Activated naive CD4-positive, alpha-beta T cell treated with anti-CD3 and anti-CD28 coated beads for 36 hours (primary cell): ENCODE measurements at regions not wholly inside any gene's neighbourhood (a gene's known extent, or its start where the extent isn't known, plus 50 kb on each side); places are given as distances from the start of the nearest gene placed in this dataset.

Experiments
- CTCF ChIA-PET: fragments of 350-600 bp; sonication (Branson Sonifier 250); formaldehyde crosslinking; loops from one replicate; lab custom pipeline; 2021; ENCODE audit warnings: antibody characterized with exemption; lab: Charles Lee
- DNase-seq: peaks from one replicate; pipeline ENCODE4 v3.0.0-alpha.2; 2020
- H3K27ac Mint-ChIP-seq: one replicate; pipeline ENCODE4 v1.8.0; 2021; ENCODE audit warnings: mild to moderate bottlenecking, mixed read lengths
- H3K27me3 Mint-ChIP-seq: one replicate; pipeline ENCODE4 v1.8.0; 2021; ENCODE audit warnings: low read depth, mixed read lengths
- H3K36me3 Mint-ChIP-seq: one replicate; pipeline ENCODE4 v1.8.0; 2021; ENCODE audit warnings: low read depth, mixed read lengths
- H3K4me1 Mint-ChIP-seq: one replicate; pipeline ENCODE4 v1.8.0; 2021; ENCODE audit warnings: low read depth, mixed read lengths
- H3K4me3 Mint-ChIP-seq: one replicate; pipeline ENCODE4 v1.8.0; 2021; ENCODE audit warnings: mild to moderate bottlenecking, moderate library complexity, mixed read lengths
- H3K9me3 Mint-ChIP-seq: one replicate; pipeline ENCODE4 v1.8.0; 2021; ENCODE audit warnings: mixed read lengths
- intact Hi-C: fragments of 100-400 bp; cut with micrococcal nuclease; formaldehyde crosslinking; loops from one replicate; pipeline ENCODE4 v1.15.1; 2023

GRCh38 chr5:30626557-30626956 is 566.9 kb upstream of the CDH6 start:
- intact Hi-C loops, result no loop called here
- CTCF ChIA-PET, result no interaction called here
- Mint-ChIP-seq H3K27me3 (no peaks in the 10 kb centered on the region), H3K27ac (no peak overlapping the region), H3K4me3 (no peak overlapping the region), H3K4me1 (no peaks in the 10 kb centered on the region), H3K36me3 (no peaks in the 10 kb centered on the region), H3K9me3 (peaks cover 16% of the 10 kb centered on the region)
- DNase-seq, result no peak

- Mint-ChIP-seq H3K9me3 (peaks cover 27% of the 10 kb centered on the region), H3K4me3 (no peak overlapping the region), H3K4me1 (no peaks in the 10 kb centered on the region), H3K27me3 (no peaks in the 10 kb centered on the region), H3K27ac (no peak overlapping the region), H3K36me3 (no peaks in the 10 kb centered on the region)
- CTCF ChIA-PET, result interaction anchor here (0.6 kb wide), 1 partner anchor 207 kb away, joined by 3 read pairs; no protein-coding TSS in a partner anchor
- intact Hi-C loops, result no loop called here
- no peak for DNase-seq
These were observed 572.9 kb upstream of the CDH6 start for GRCh38 chr5:30620481-30621085.

- H3K36me3 Mint-ChIP-seq, result no peaks in the 10 kb centered on the region
These were observed 585.0 kb upstream of the CDH6 start for GRCh38 chr5:30608501-30608900.

GRCh38 chr5:30607301-30607894 is 586.1 kb upstream of the CDH6 start:
- H3K4me3 Mint-ChIP-seq, result no peak overlapping the region
- DNase-seq, result no peak
- intact Hi-C loops, result no loop called here
- no peak overlapping the region for H3K27ac Mint-ChIP-seq
- H3K9me3 Mint-ChIP-seq, result peaks cover 11% of the 10 kb centered on the region
- no peaks in the 10 kb centered on the region for H3K4me1 Mint-ChIP-seq
- H3K27me3 Mint-ChIP-seq, result no peaks in the 10 kb centered on the region
- no peaks in the 10 kb centered on the region for H3K36me3 Mint-ChIP-seq
- CTCF ChIA-PET, result no interaction called here

More at GRCh38 chr5:30608501-30608900, 585.0 kb upstream of the CDH6 start:
- Mint-ChIP-seq H3K27me3 (no peaks in the 10 kb centered on the region), H3K4me1 (no peaks in the 10 kb centered on the region), H3K9me3 (peaks cover 11% of the 10 kb centered on the region), H3K4me3 (no peak overlapping the region), H3K27ac (no peak overlapping the region)
- intact Hi-C loops, result no loop called here
- DNase-seq, result no peak
- CTCF ChIA-PET, result no interaction called here

- Mint-ChIP-seq H3K36me3 (no peaks in the 10 kb centered on the region), H3K9me3 (peaks cover 7% of the 10 kb centered on the region), H3K4me3 (no peak overlapping the region), H3K27me3 (no peaks in the 10 kb centered on the region), H3K4me1 (no peaks in the 10 kb centered on the region), H3K27ac (no peak overlapping the region)
- no peak for DNase-seq
- intact Hi-C loops, result no loop called here
- CTCF ChIA-PET, result no interaction called here
These were observed 587.7 kb upstream of the CDH6 start for GRCh38 chr5:30605693-30606268.

GRCh38 chr5:30604648-30605262 is 588.7 kb upstream of the CDH6 start:
- intact Hi-C loops, result no loop called here
- CTCF ChIA-PET, result no interaction called here

GRCh38 chr5:30600892-30601291 is 592.6 kb upstream of the CDH6 start:
- intact Hi-C loops, result no loop called here

More at GRCh38 chr5:30604648-30605262, 588.7 kb upstream of the CDH6 start:
- Mint-ChIP-seq H3K4me1 (no peaks in the 10 kb centered on the region), H3K4me3 (no peak overlapping the region), H3K27me3 (no peaks in the 10 kb centered on the region), H3K36me3 (no peaks in the 10 kb centered on the region), H3K27ac (no peak overlapping the region), H3K9me3 (peaks cover 6% of the 10 kb centered on the region)
- DNase-seq, result no peak

GRCh38 chr5:30596495-30597064 is 596.9 kb upstream of the CDH6 start:
- Mint-ChIP-seq H3K27me3 (no peaks in the 10 kb centered on the region), H3K4me3 (no peak overlapping the region), H3K36me3 (no peaks in the 10 kb centered on the region), H3K4me1 (no peaks in the 10 kb centered on the region), H3K27ac (no peak overlapping the region), H3K9me3 (peaks cover 12% of the 10 kb centered on the region)
- CTCF ChIA-PET, result no interaction called here
- intact Hi-C loops, result no loop called here
- no peak for DNase-seq

More at GRCh38 chr5:30600892-30601291, 592.6 kb upstream of the CDH6 start:
- H3K4me3 Mint-ChIP-seq, result no peak overlapping the region
- no peaks in the 10 kb centered on the region for H3K27me3 Mint-ChIP-seq
- H3K4me1 Mint-ChIP-seq, result no peaks in the 10 kb centered on the region
- H3K27ac Mint-ChIP-seq, result no peak overlapping the region
- CTCF ChIA-PET, result no interaction called here
- peaks cover 5% of the 10 kb centered on the region for H3K9me3 Mint-ChIP-seq
- no peaks in the 10 kb centered on the region for H3K36me3 Mint-ChIP-seq
- no peak for DNase-seq

- Mint-ChIP-seq H3K27ac (no peak overlapping the region), H3K4me1 (no peaks in the 10 kb centered on the region), H3K27me3 (no peaks in the 10 kb centered on the region), H3K4me3 (no peak overlapping the region), H3K9me3 (peaks cover 18% of the 10 kb centered on the region), H3K36me3 (no peaks in the 10 kb centered on the region)
- intact Hi-C loops, result no loop called here
- DNase-seq, result no peak
- CTCF ChIA-PET, result no interaction called here
These were observed 599.2 kb upstream of the CDH6 start for GRCh38 chr5:30594331-30594730.

GRCh38 chr5:30592833-30593232 is 600.7 kb upstream of the CDH6 start:
- no peak overlapping the region for H3K27ac Mint-ChIP-seq
- CTCF ChIA-PET, result no interaction called here
- H3K27me3 Mint-ChIP-seq, result no peaks in the 10 kb centered on the region
- no peak overlapping the region for H3K4me3 Mint-ChIP-seq
- intact Hi-C loops, result no loop called here
- no peaks in the 10 kb centered on the region for H3K36me3 Mint-ChIP-seq
- no peaks in the 10 kb centered on the region for H3K4me1 Mint-ChIP-seq
- DNase-seq, result no peak
- peaks cover 13% of the 10 kb centered on the region for H3K9me3 Mint-ChIP-seq

GRCh38 chr5:30581198-30581935 is 612.1 kb upstream of the CDH6 start:
- Mint-ChIP-seq H3K27me3 (no peaks in the 10 kb centered on the region), H3K36me3 (no peaks in the 10 kb centered on the region), H3K4me3 (no peak overlapping the region), H3K9me3 (no peaks in the 10 kb centered on the region), H3K27ac (no peak overlapping the region), H3K4me1 (no peaks in the 10 kb centered on the region)
- intact Hi-C loops, result no loop called here
- DNase-seq, result no peak
- CTCF ChIA-PET, result no interaction called here

GRCh38 chr5:30574761-30575160 is 618.7 kb upstream of the CDH6 start:
- peaks cover 15% of the 10 kb centered on the region for H3K9me3 Mint-ChIP-seq
- no peak overlapping the region for H3K4me3 Mint-ChIP-seq
- no peak overlapping the region for H3K27ac Mint-ChIP-seq

More at GRCh38 chr5:30574761-30575160, 618.7 kb upstream of the CDH6 start:
- no peaks in the 10 kb centered on the region for H3K36me3 Mint-ChIP-seq
- DNase-seq, result no peak
- CTCF ChIA-PET, result no interaction called here
- intact Hi-C loops, result no loop called here
- no peaks in the 10 kb centered on the region for H3K4me1 Mint-ChIP-seq
- no peaks in the 10 kb centered on the region for H3K27me3 Mint-ChIP-seq
